ENCODE measurements at regions not wholly inside any gene's neighbourhood (a gene's known extent, or its start where the extent isn't known, plus 50 kb on each side); places are given as distances from the start of the nearest gene placed in this dataset.

- 73 to 86% (median 82%) methylated on average over 9 of the region's 9 CpGs for WGBS, 5 donors
- H3K27ac ChIP-seq: no peak overlapping the region
Observed at GRCh38 chr21:35633501-35633900, 426.8 kb downstream of the SETD4 start.

GRCh38 chr21:35632711-35633110, 427.6 kb downstream of the SETD4 start:
- TF ChIP-seq POLR2AphosphoS5 (IDR thresholded peaks at IDR 0.05) (no peak), POLR2A (IDR thresholded peaks at IDR 0.05) (no peak), CTCF (IDR thresholded peaks at IDR 0.05 in 8 of 11, conservative IDR thresholded peaks at IDR 0.05 in 3 of 11) (no peak)
- H3K27me3 ChIP-seq (replicated peaks in 1 of 7): peaks cover 0 to 13% (median 0%) of the 10 kb centered on the region in 7 donors
- no peak overlapping the region for H3K27ac ChIP-seq
- no peak for DNase-seq
- no peaks in the 10 kb centered on the region for H3K36me3 ChIP-seq
- no peak overlapping the region for H3K4me3 ChIP-seq
- 85 to 94% (median 91%) methylated on average over 5 of the region's 5 CpGs for whole genome bisulfite sequencing, 5 donors
- H3K4me1 ChIP-seq: no peaks in the 10 kb centered on the region
- intact Hi-C loops (cut with DNase I; ENCODE audit: low total_unique reads): no loop called here
- no peaks in the 10 kb centered on the region for H3K9me3 ChIP-seq

More at GRCh38 chr21:35633501-35633900, 426.8 kb downstream of the SETD4 start:
- H3K4me3 ChIP-seq: no peak overlapping the region
- H3K9me3 ChIP-seq: no peaks in the 10 kb centered on the region
- intact Hi-C loops (cut with DNase I; ENCODE audit: low total_unique reads): no loop called here
- no peaks in the 10 kb centered on the region for H3K4me1 ChIP-seq
- DNase-seq: no peak
- H3K27me3 ChIP-seq (replicated peaks in 1 of 7): peaks cover 0 to 13% (median 0%) of the 10 kb centered on the region in 7 donors
- H3K36me3 ChIP-seq: no peaks in the 10 kb centered on the region
- no peak for TF ChIP-seq POLR2AphosphoS5 (IDR thresholded peaks at IDR 0.05)
- TF ChIP-seq CTCF (IDR thresholded peaks at IDR 0.05 in 8 of 11, conservative IDR thresholded peaks at IDR 0.05 in 3 of 11): no peak
- no peak for TF ChIP-seq POLR2A (IDR thresholded peaks at IDR 0.05)

- no peaks in the 10 kb centered on the region for H3K9me3 ChIP-seq
- intact Hi-C loops (cut with DNase I; ENCODE audit: low total_unique reads): no loop called here
- H3K4me1 ChIP-seq: no peaks in the 10 kb centered on the region
- H3K27me3 ChIP-seq (replicated peaks in 1 of 7): peaks cover 0 to 13% (median 0%) of the 10 kb centered on the region in 7 donors
- no peak overlapping the region for H3K4me3 ChIP-seq
- 60 to 96% (median 80%) methylated on average over 3 of the region's 3 CpGs for WGBS, 5 donors
- no peak for TF ChIP-seq POLR2AphosphoS5 (IDR thresholded peaks at IDR 0.05)
- TF ChIP-seq POLR2A (IDR thresholded peaks at IDR 0.05): no peak
- TF ChIP-seq CTCF (IDR thresholded peaks at IDR 0.05 in 8 of 11, conservative IDR thresholded peaks at IDR 0.05 in 3 of 11): no peak
- H3K27ac ChIP-seq: no peak overlapping the region
- DNase-seq: no peak
- H3K36me3 ChIP-seq: no peaks in the 10 kb centered on the region
Observed at GRCh38 chr21:35628316-35628715, 432.0 kb downstream of the SETD4 start.

- H3K27me3 ChIP-seq (replicated peaks in 1 of 7): peaks cover 0 to 13% (median 0%) of the 10 kb centered on the region in 7 donors
- H3K4me1 ChIP-seq: no peaks in the 10 kb centered on the region
- no peaks in the 10 kb centered on the region for H3K36me3 ChIP-seq
- no peak overlapping the region for H3K4me3 ChIP-seq
- 84 to 90% (median 88%) methylated on average over 4 of the region's 4 CpGs for WGBS, 5 donors
- no peak for DNase-seq
- H3K9me3 ChIP-seq: no peaks in the 10 kb centered on the region
- intact Hi-C loops (cut with DNase I; ENCODE audit: low total_unique reads): no loop called here
- H3K27ac ChIP-seq: no peak overlapping the region
- TF ChIP-seq POLR2AphosphoS5 (IDR thresholded peaks at IDR 0.05): no peak
- TF ChIP-seq CTCF (IDR thresholded peaks at IDR 0.05 in 8 of 11, conservative IDR thresholded peaks at IDR 0.05 in 3 of 11): no peak
- no peak for TF ChIP-seq POLR2A (IDR thresholded peaks at IDR 0.05)
Observed at GRCh38 chr21:35627462-35627861, 432.9 kb downstream of the SETD4 start.

Measured in spleen (tissue), 11 donors.